ENCODE measurements at regions not wholly inside any gene's neighbourhood (a gene's known extent, or its start where the extent isn't known, plus 50 kb on each side); places are given as distances from the start of the nearest gene placed in this dataset.
"Not testable (repeated sequence)": the region's sequence is repeated elsewhere in the genome, so short reads cannot be mapped to it uniquely, and the experiment has no call there.

DNA sequence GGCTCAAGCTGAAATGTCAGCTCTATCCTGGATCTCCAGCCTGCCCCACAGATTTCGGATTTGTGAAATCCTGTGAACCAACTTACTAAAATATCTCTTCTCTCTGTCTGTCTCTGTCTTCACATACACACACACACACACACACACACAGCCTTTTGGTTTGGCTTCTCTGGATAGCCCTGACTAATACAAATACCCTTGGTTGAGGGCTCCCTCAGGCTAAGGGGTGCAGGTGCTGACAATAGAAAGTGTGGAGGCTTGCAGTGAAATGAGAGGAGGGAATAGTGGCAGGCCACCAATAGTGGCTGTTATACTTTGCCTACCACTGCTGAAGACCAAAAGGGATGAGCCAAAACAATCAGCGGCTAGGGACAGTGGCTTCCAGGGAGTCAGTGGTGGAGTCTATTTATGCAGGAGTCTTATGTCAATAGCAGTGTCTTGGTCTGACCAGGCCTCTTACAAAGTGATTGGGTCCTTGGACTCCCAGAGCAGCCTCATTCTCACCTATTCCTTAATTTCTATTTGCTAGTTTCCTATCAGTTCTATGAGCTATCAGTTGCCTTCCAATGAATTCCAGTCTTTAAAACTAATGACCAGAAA, 93.2 kb upstream of the GAS1 start:
- TF ChIP-seq, protein P1, sequence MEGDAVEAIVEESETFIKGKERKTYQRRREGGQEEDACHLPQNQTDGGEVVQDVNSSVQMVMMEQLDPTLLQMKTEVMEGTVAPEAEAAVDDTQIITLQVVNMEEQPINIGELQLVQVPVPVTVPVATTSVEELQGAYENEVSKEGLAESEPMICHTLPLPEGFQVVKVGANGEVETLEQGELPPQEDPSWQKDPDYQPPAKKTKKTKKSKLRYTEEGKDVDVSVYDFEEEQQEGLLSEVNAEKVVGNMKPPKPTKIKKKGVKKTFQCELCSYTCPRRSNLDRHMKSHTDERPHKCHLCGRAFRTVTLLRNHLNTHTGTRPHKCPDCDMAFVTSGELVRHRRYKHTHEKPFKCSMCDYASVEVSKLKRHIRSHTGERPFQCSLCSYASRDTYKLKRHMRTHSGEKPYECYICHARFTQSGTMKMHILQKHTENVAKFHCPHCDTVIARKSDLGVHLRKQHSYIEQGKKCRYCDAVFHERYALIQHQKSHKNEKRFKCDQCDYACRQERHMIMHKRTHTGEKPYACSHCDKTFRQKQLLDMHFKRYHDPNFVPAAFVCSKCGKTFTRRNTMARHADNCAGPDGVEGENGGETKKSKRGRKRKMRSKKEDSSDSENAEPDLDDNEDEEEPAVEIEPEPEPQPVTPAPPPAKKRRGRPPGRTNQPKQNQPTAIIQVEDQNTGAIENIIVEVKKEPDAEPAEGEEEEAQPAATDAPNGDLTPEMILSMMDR (IDR thresholded peaks at IDR 0.05) = no peak
- H3K36me3 ChIP-seq (ENCODE audit: insufficient read depth in 1 of 2, low read depth in 1 of 2) = no peaks in the 10 kb centered on the region
- DNase-seq (no peak), ATAC-seq (no peak)
- intact Hi-C loops (cut with DNase I) = no loop called here
- H3K4me3 ChIP-seq = no peak overlapping the region
- no peak overlapping the region for H3K27ac ChIP-seq
- no peaks in the 10 kb centered on the region for H3K4me1 ChIP-seq
- no peaks in the 10 kb centered on the region for H3K27me3 ChIP-seq (ENCODE audit: insufficient read depth in 3 of 3, low read length in 2 of 3)
- 91 to 100% (median 95%) methylated on average over 2 of the region's 2 CpGs for WGBS, 3 donors
- no peaks in the 10 kb centered on the region for H3K9me3 ChIP-seq

GRCh38 chr9:87041553-87042235, 94.4 kb upstream of the GAS1 start:
- H3K4me3 ChIP-seq; H3K9me3 ChIP-seq; H3K36me3 ChIP-seq (ENCODE audit: insufficient read depth in 1 of 2, low read depth in 1 of 2); H3K27me3 ChIP-seq (ENCODE audit: insufficient read depth in 3 of 3, low read length in 2 of 3); DNase-seq; ATAC-seq; intact Hi-C loops (cut with DNase I); H3K27ac ChIP-seq; H3K4me1 ChIP-seq: not testable (repeated sequence)
- 93 to 95% (median 93%) methylated on average over 26 to 28 of the region's 29 CpGs for WGBS, 3 donors

- not testable (repeated sequence) for H3K4me3 ChIP-seq; H3K9me3 ChIP-seq; H3K27ac ChIP-seq; DNase-seq; H3K36me3 ChIP-seq (ENCODE audit: insufficient read depth in 1 of 2, low read depth in 1 of 2); ATAC-seq; H3K27me3 ChIP-seq (ENCODE audit: insufficient read depth in 3 of 3, low read length in 2 of 3); H3K4me1 ChIP-seq
- intact Hi-C loops (cut with DNase I) = loop anchor here in 1 of 2 donors (10.0 kb wide), 1 partner anchor 55 kb away; no protein-coding TSS in a partner anchor
- WGBS, 3 donors = 60 to 76% (median 66%) methylated on average over 2 of the region's 2 CpGs
Observed at GRCh38 chr9:87049929-87050608, 102.8 kb upstream of the GAS1 start.

- H3K9me3 ChIP-seq = no peaks in the 10 kb centered on the region
- DNase-seq (no peak), ATAC-seq (no peak)
- TF ChIP-seq, protein P1 (IDR thresholded peaks at IDR 0.05) = no peak
- H3K4me1 ChIP-seq = peaks cover 5% of the 10 kb centered on the region
- H3K27me3 ChIP-seq (ENCODE audit: insufficient read depth in 3 of 3, low read length in 2 of 3) = no peaks in the 10 kb centered on the region
- no peaks in the 10 kb centered on the region for H3K36me3 ChIP-seq (ENCODE audit: insufficient read depth in 1 of 2, low read depth in 1 of 2)
- H3K4me3 ChIP-seq = no peak overlapping the region
- H3K27ac ChIP-seq = no peak overlapping the region
- intact Hi-C loops (cut with DNase I) = loop anchor here in 1 of 2 donors (10.0 kb wide), 1 partner anchor 60 kb away; no protein-coding TSS in a partner anchor
- WGBS, 3 donors = 74 to 85% (median 83%) methylated on average over 2 of the region's 2 CpGs
Observed at GRCh38 chr9:87054999-87055686, 107.8 kb upstream of the GAS1 start.

DNA sequence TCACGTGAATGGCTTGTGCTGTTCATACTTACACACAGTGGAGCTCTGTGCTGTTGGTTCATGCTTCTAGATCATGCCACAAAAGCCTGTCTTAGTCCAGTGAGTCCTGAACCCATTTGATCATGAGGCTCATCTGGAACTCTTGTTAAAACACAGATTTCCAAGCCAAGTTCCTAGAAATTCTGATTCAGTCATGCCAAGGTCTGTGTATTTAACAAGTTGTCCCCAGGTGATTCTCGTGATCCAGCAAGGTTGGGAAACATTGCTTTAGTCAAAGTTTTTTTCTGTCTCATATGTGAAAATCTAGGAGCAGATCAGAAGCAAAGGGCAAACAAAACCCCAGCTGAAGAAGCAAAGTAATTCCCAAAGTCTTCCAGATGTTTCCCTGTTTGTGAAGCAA, 112.5 kb upstream of the GAS1 start:
- ATAC-seq = peak in 1 of 4 donors; percentile 24
- no peak overlapping the region for H3K4me3 ChIP-seq

More for the DNA sequence above, 112.5 kb upstream of the GAS1 start:
- H3K4me1 ChIP-seq = peaks cover 8% of the 10 kb centered on the region
- no peaks in the 10 kb centered on the region for H3K36me3 ChIP-seq (ENCODE audit: insufficient read depth in 1 of 2, low read depth in 1 of 2)
- H3K27ac ChIP-seq = no peak overlapping the region
- DNase-seq = no peak
- TF ChIP-seq, protein P1 (IDR thresholded peaks at IDR 0.05) = no peak
- intact Hi-C loops (cut with DNase I) = loop anchor here in 1 of 2 donors (10.0 kb wide), 1 partner anchor 65 kb away; no protein-coding TSS in a partner anchor
- H3K27me3 ChIP-seq (ENCODE audit: insufficient read depth in 3 of 3, low read length in 2 of 3) = no peaks in the 10 kb centered on the region
- 79 to 89% (median 82%) methylated on average over 2 of the region's 2 CpGs for WGBS, 3 donors
- no peaks in the 10 kb centered on the region for H3K9me3 ChIP-seq

Measured in psoas muscle (tissue), 7 donors.